ENCODE measurements at regions not wholly inside any gene's neighbourhood (a gene's known extent, or its start where the extent isn't known, plus 50 kb on each side); places are given as distances from the start of the nearest gene placed in this dataset.

DNA sequence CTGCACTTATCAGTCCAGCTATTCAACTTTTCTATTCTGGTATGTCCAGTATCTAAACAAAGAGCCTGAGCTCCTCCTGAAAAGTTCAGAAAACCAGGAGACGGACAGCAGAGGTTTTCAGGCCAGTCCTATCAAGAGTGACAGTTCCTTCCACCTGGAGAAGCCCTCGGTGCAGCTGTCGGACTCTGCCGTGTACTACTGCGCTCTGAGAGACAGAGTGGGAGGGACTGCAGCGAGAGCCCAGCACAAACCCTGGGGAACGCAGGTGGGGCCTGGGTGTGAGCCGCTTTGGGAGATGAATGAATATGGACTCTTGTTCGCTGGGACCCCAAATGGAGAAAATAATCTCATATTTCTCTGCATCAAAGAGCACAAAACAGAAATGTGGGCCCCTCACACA lies 329.8 kb upstream of the OR4E1 start:
- Histone ChIP-seq H3K9me3 (ENCODE audit: low read length) (peaks cover 10% of the 10 kb centered on the region; the same call in 1 of the 2 replicates), H4K20me1 (ENCODE audit: insufficient read depth, low read length) (no peaks in the 10 kb centered on the region), H3K4me1 (ENCODE audit: insufficient read depth, low read length) (no peaks in the 10 kb centered on the region), H3K36me3 (replicated peaks in 1 of 2; ENCODE audit: control insufficient read depth in 1 of 2, insufficient read depth in 2 of 2, low read length in 2 of 2) (no peaks in the 10 kb centered on the region), H3K4me2 (ENCODE audit: low read depth, low read length) (no peak overlapping the region), H3K4me3 (replicated peaks in 1 of 3; ENCODE audit: insufficient read depth in 1 of 3, low read depth in 2 of 3, low read length in 3 of 3) (no peak overlapping the region), H3K27ac (ENCODE audit: extremely low read length, insufficient read depth, low read length) (no peak overlapping the region), H3K79me2 (ENCODE audit: insufficient read depth, low read length) (no peaks in the 10 kb centered on the region), H3K27me3 (ENCODE audit: control insufficient read depth in 1 of 2, insufficient read depth in 2 of 2, low read length in 2 of 2) (no peaks in the 10 kb centered on the region), H3K9ac (ENCODE audit: insufficient read depth, low read depth, low read length) (no peak overlapping the region), H2AFZ (ENCODE audit: low read length) (no peak overlapping the region)
- TF ChIP-seq, protein P1, sequence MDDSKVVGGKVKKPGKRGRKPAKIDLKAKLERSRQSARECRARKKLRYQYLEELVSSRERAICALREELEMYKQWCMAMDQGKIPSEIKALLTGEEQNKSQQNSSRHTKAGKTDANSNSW (CRISPR knock-in tag; IDR thresholded peaks at IDR 0.05; ENCODE audit: borderline replicate concordance): no peak
- intact Hi-C loops (cut with micrococcal nuclease; ENCODE audit: unreplicated experiment) (no loop called here), in situ Hi-C loops (cut with HindIII; ENCODE audit: extremely low pct_ligation_motif_present, low pct_unique_long_range_greater_than_20kb) (no loop called here)
- POLR2A ChIA-PET: no interaction called here
- 14% methylated on average over 9 of the region's 9 CpGs for WGBS (ENCODE audit: low lambda C conversion rate)
- FAIRE-seq (no peak), DNase-seq (ENCODE audit: low spot score) (no peak), ATAC-seq (peak; percentile 78)
- CTCF ChIA-PET (ENCODE audit: low intra/inter-chr PET ratio, low total read pairs): no interaction called here
- no TSS peak for BruUV-seq (replicated peaks)

DNA sequence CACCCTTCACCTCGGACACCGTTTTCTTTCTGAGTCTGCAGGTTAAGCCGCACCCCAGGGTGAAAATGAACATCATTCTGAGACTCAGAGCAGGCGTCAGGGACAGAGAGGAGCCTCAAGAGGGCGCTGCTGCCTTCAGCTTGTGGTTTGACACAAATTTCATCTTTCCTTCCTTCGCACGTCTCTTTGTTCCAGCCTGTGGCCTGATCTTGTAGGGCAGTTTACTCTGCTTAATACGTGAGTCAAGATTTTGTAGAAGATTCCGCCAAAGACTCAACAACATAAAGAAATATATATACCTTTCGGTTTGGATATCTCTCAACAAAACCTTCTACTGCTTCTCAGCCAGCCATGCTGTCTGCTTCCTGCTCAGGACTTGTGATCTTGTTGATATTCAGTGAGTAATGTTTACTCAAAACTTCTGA lies 329.3 kb upstream of the OR4E1 start:
- POLR2A ChIA-PET: no interaction called here
- no peaks in the 10 kb centered on the region for H4K20me1 ChIP-seq (ENCODE audit: insufficient read depth, low read length)
- FAIRE-seq (no peak), ATAC-seq (peak; percentile 72), DNase-seq (ENCODE audit: low spot score) (no peak)
- no TSS peak for BruUV-seq (replicated peaks)
- no peaks in the 10 kb centered on the region for H3K4me1 ChIP-seq (ENCODE audit: insufficient read depth, low read length)
- intact Hi-C loops (cut with micrococcal nuclease; ENCODE audit: unreplicated experiment): no loop called here
- CTCF ChIA-PET (ENCODE audit: low intra/inter-chr PET ratio, low total read pairs): no interaction called here
- H3K79me2 ChIP-seq (ENCODE audit: insufficient read depth, low read length): no peaks in the 10 kb centered on the region
- H3K9ac ChIP-seq (ENCODE audit: insufficient read depth, low read depth, low read length): no peak overlapping the region
- in situ Hi-C loops (cut with HindIII; ENCODE audit: extremely low pct_ligation_motif_present, low pct_unique_long_range_greater_than_20kb): no loop called here
- no peak overlapping the region for H3K4me2 ChIP-seq (ENCODE audit: low read depth, low read length)
- peaks cover 6% of the 10 kb centered on the region; the same call in 1 of the 2 replicates for H3K9me3 ChIP-seq (ENCODE audit: low read length)
- no peak overlapping the region for H2AFZ ChIP-seq (ENCODE audit: low read length)
- H3K27ac ChIP-seq (ENCODE audit: extremely low read length, insufficient read depth, low read length): no peak overlapping the region
- H3K4me3 ChIP-seq (replicated peaks in 1 of 3; ENCODE audit: insufficient read depth in 1 of 3, low read depth in 2 of 3, low read length in 3 of 3): no peak overlapping the region
- no peaks in the 10 kb centered on the region for H3K27me3 ChIP-seq (ENCODE audit: control insufficient read depth in 1 of 2, insufficient read depth in 2 of 2, low read length in 2 of 2)
- H3K36me3 ChIP-seq (replicated peaks in 1 of 2; ENCODE audit: control insufficient read depth in 1 of 2, insufficient read depth in 2 of 2, low read length in 2 of 2): no peaks in the 10 kb centered on the region
- 26% methylated on average over 10 of the region's 10 CpGs for WGBS (ENCODE audit: low lambda C conversion rate)
- TF ChIP-seq IKZF4 (CRISPR knock-in tag; IDR thresholded peaks at IDR 0.05; ENCODE audit: borderline replicate concordance, low read depth, not compliant biosample characterization): no peak
- TF ChIP-seq EP300 (IDR thresholded peaks at IDR 0.05; ENCODE audit: low read depth in 2 of 2, low read length in 2 of 2): no peak
- TF ChIP-seq EP300 (CRISPR knock-in tag; IDR thresholded peaks at IDR 0.05; ENCODE audit: borderline replicate concordance): no peak
- TF ChIP-seq XRCC5 (optimal IDR thresholded peaks at IDR 0.05; ENCODE audit: low read length): peak; percentile 15
- TF ChIP-seq, protein P2, sequence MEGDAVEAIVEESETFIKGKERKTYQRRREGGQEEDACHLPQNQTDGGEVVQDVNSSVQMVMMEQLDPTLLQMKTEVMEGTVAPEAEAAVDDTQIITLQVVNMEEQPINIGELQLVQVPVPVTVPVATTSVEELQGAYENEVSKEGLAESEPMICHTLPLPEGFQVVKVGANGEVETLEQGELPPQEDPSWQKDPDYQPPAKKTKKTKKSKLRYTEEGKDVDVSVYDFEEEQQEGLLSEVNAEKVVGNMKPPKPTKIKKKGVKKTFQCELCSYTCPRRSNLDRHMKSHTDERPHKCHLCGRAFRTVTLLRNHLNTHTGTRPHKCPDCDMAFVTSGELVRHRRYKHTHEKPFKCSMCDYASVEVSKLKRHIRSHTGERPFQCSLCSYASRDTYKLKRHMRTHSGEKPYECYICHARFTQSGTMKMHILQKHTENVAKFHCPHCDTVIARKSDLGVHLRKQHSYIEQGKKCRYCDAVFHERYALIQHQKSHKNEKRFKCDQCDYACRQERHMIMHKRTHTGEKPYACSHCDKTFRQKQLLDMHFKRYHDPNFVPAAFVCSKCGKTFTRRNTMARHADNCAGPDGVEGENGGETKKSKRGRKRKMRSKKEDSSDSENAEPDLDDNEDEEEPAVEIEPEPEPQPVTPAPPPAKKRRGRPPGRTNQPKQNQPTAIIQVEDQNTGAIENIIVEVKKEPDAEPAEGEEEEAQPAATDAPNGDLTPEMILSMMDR (CRISPR knock-in tag; IDR thresholded peaks at IDR 0.05): peak; percentile 39; the same call in 1 of the 2 replicates
- TF ChIP-seq, protein P3, sequence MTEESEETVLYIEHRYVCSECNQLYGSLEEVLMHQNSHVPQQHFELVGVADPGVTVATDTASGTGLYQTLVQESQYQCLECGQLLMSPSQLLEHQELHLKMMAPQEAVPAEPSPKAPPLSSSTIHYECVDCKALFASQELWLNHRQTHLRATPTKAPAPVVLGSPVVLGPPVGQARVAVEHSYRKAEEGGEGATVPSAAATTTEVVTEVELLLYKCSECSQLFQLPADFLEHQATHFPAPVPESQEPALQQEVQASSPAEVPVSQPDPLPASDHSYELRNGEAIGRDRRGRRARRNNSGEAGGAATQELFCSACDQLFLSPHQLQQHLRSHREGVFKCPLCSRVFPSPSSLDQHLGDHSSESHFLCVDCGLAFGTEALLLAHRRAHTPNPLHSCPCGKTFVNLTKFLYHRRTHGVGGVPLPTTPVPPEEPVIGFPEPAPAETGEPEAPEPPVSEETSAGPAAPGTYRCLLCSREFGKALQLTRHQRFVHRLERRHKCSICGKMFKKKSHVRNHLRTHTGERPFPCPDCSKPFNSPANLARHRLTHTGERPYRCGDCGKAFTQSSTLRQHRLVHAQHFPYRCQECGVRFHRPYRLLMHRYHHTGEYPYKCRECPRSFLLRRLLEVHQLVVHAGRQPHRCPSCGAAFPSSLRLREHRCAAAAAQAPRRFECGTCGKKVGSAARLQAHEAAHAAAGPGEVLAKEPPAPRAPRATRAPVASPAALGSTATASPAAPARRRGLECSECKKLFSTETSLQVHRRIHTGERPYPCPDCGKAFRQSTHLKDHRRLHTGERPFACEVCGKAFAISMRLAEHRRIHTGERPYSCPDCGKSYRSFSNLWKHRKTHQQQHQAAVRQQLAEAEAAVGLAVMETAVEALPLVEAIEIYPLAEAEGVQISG (CRISPR knock-in tag; IDR thresholded peaks at IDR 0.05): peak; percentile 49
- TF ChIP-seq ZNF746 (CRISPR knock-in tag; IDR thresholded peaks at IDR 0.05): no peak
- TF ChIP-seq ZNF550 (CRISPR knock-in tag; IDR thresholded peaks at IDR 0.05; ENCODE audit: borderline replicate concordance): no peak
- TF ChIP-seq ZNF431 (CRISPR knock-in tag; IDR thresholded peaks at IDR 0.05; ENCODE audit: borderline replicate concordance, low read depth): no peak
- TF ChIP-seq KLF16 (CRISPR knock-in tag; IDR thresholded peaks at IDR 0.05): no peak
- TF ChIP-seq, protein P4, sequence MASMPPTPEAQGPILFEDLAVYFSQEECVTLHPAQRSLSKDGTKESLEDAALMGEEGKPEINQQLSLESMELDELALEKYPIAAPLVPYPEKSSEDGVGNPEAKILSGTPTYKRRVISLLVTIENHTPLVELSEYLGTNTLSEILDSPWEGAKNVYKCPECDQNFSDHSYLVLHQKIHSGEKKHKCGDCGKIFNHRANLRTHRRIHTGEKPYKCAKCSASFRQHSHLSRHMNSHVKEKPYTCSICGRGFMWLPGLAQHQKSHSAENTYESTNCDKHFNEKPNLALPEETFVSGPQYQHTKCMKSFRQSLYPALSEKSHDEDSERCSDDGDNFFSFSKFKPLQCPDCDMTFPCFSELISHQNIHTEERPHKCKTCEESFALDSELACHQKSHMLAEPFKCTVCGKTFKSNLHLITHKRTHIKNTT (CRISPR knock-in tag; IDR thresholded peaks at IDR 0.05): no peak
- 0 out of 2 replicates have a peak, but pooled peaks have one; percentile 2 for TF ChIP-seq STAG1 (CRISPR knock-in tag; IDR thresholded peaks at IDR 0.05)

Data from HepG2 (cell line).